SH-SY5Y (cell line): ENCODE measurements at regions not wholly inside any gene's neighbourhood (a gene's known extent, or its start where the extent isn't known, plus 50 kb on each side); places are given as distances from the start of the nearest gene placed in this dataset.

ENCODE experiments used
- GATA2 ChIP-seq: IDR thresholded peaks from 2 replicates; pipeline ENCODE4 v1.6.1; 2011; ENCODE audit warnings: mild to moderate bottlenecking, low read depth, low read length
- GATA3 ChIP-seq: IDR thresholded peaks from 2 replicates; pipeline ENCODE4 v1.6.1; 2011; ENCODE audit warnings: low read depth, mild to moderate bottlenecking, low read length, moderate library complexity

DNA sequence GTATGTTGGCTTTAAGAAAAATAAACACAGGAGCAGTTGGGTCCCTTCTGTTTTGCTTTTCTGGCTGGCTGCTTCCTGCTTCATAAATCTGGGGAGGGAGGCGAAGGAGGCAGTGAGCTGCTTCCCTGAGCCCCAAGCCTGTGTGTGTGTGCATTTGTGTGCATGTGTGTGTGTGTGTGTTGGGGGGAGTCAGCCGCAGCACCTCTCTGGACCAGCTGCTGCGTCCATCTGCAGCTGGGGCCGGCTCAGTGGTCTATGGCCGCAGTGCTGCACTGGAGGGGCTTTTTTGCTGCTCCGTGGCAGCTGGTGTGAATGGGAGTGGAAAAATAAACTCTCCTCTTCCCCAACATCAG lies 192.3 kb downstream of the RNF144A start:
- TF ChIP-seq GATA2 (no peak), GATA3 (no peak)
